Neural progenitor cell (in vitro differentiated cells): ENCODE measurements at regions not wholly inside any gene's neighbourhood (a gene's known extent, or its start where the extent isn't known, plus 50 kb on each side); places are given as distances from the start of the nearest gene placed in this dataset.

Experiments used
- DNase-seq: peaks from one replicate; pipeline ENCODE4 v3.0.0-alpha.2; 2016; ENCODE audit warnings: low spot score
- H2AFZ ChIP-seq: fragments of 200-600 bp; sonication (generic); replicated peaks from 2 replicates; pipeline ENCODE4 v1.6.1; 2016; ENCODE audit warnings: antibody characterized with exemption
- H3F3A ChIP-seq: fragments of 200-600 bp; sonication (generic); 2 replicates; pipeline ENCODE4 v1.6.1; 2016; ENCODE audit warnings: antibody characterized with exemption, low read depth
- H3K27ac ChIP-seq: fragments of 200-600 bp; sonication (generic); 2 replicates; pipeline ENCODE4 v1.5.1; 2016; ENCODE audit warnings: mild to moderate bottlenecking
- H3K27me3 ChIP-seq: fragments of 200-600 bp; sonication (generic); 2 replicates; pipeline ENCODE4 v1.6.1; 2016; ENCODE audit warnings: mild to moderate bottlenecking, moderate library complexity
- H3K36me3 ChIP-seq: fragments of 200-600 bp; sonication (generic); 2 replicates; pipeline ENCODE4 v1.5.1; 2016
- H3K4me1 ChIP-seq: fragments of 200-600 bp; sonication (generic); 2 replicates; pipeline ENCODE4 v1.6.1; 2016; ENCODE audit warnings: mixed run types
- H3K4me2 ChIP-seq: fragments of 200-600 bp; sonication (generic); 2 replicates; pipeline ENCODE4 v1.6.1; 2016
- H3K4me3 ChIP-seq: fragments of 200-600 bp; sonication (generic); 2 replicates; pipeline ENCODE4 v1.5.1; 2016
- H3K79me2 ChIP-seq: fragments of 200-600 bp; sonication (generic); 2 replicates; pipeline ENCODE4 v1.6.1; 2016; ENCODE audit warnings: low read depth
- H3K9ac ChIP-seq: fragments of 200-600 bp; sonication (generic); 2 replicates; pipeline ENCODE4 v1.6.1; 2016
- H3K9me3 ChIP-seq: fragments of 200-600 bp; sonication (generic); 2 replicates; pipeline ENCODE4 v1.5.1; 2016; ENCODE audit warnings: low read depth
- H4K20me1 ChIP-seq: fragments of 200-600 bp; sonication (generic); 2 replicates; pipeline ENCODE4 v1.6.1; 2016; ENCODE audit warnings: low read depth
- H3K27ac Mint-ChIP-seq: 3 replicates; pipeline ENCODE4 v1.8.0; 2021; ENCODE audit warnings: mixed read lengths
- H3K27me3 Mint-ChIP-seq: 2 replicates; pipeline ENCODE4 v1.8.0; 2022; ENCODE audit warnings: low read depth, mild to moderate bottlenecking, inconsistent platforms, moderate library complexity, mixed read lengths; ENCODE audit not compliant: insufficient read depth
- H3K36me3 Mint-ChIP-seq: 3 replicates; pipeline ENCODE4 v1.8.0; 2021; ENCODE audit warnings: mixed read lengths
- H3K4me1 Mint-ChIP-seq: 3 replicates; pipeline ENCODE4 v1.8.0; 2021; ENCODE audit warnings: mixed read lengths
- H3K4me3 Mint-ChIP-seq: 3 replicates; pipeline ENCODE4 v1.8.0; 2021; ENCODE audit warnings: mild to moderate bottlenecking, moderate library complexity, mixed read lengths
- H3K9me3 Mint-ChIP-seq: 3 replicates; pipeline ENCODE4 v1.8.0; 2020; ENCODE audit warnings: mixed read lengths
- CTCF ChIP-seq: fragments of 200-600 bp; sonication (generic); IDR thresholded peaks from 2 replicates; pipeline ENCODE4 v1.5.1; 2017; ENCODE audit warnings: antibody characterized with exemption, mild to moderate bottlenecking
- EZH2 ChIP-seq: fragments of 200-600 bp; sonication (generic); IDR thresholded peaks from 2 replicates; pipeline ENCODE4 v1.6.1; 2017; ENCODE audit warnings: antibody characterized with exemption, mild to moderate bottlenecking, moderate library complexity
- EZH2phosphoT487 ChIP-seq: fragments of 200-600 bp; sonication (generic); IDR thresholded peaks from 2 replicates; pipeline ENCODE4 v1.6.1; 2017; ENCODE audit warnings: antibody characterized with exemption

DNA sequence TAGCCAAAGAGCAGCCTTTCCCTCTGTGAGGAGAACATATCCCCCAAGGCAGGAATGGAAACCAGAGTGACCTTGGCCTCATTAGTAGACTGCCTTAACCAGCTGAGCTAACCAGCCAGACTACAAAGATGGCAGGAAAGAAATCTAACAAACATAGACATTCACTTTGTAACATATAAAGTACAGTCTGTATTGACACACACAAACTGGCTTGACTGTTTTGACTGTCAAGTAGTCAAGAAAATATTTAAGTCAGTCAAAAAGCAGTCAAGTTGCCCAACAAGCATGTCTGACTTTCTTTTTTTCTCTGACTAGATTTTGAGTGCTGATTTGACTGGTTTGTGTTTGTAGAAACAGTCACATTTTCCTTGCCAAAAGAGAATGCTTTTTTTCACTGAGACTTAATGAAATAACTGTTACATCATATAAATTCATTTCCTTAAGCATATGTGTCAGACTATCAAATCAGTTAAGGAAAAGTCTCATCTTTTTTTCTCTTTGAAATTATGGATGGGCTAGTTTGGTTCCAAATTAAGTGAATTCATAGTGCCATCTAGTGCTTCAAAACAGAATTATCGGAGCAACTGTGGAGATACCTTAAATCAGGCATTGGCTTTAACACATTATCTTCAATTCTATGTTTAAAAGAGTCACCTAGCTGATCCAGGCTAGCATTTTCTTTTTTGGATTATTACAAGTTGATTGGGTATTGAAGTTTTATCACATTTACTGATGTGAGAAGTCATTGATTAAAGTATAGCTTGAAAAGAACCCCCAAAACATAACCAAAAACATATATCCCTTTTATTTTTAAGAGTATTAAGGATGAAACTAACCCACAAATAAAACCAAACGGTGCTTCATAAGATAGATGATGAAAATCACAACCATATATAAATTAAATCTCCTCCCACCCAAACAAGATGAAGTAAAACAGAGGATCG, 75.0 kb downstream of the ATP6V1G3 start:
- H3K27ac Mint-ChIP-seq = no peak overlapping the region
- Histone ChIP-seq H3K79me2 (no peaks in the 10 kb centered on the region), H3K4me2 (no peak overlapping the region), H4K20me1 (no peaks in the 10 kb centered on the region), H3F3A (no peaks in the 10 kb centered on the region), H3K9me3 (no peaks in the 10 kb centered on the region), H3K4me3 (no peak overlapping the region), H3K4me1 (no peaks in the 10 kb centered on the region), H3K27me3 (no peaks in the 10 kb centered on the region), H3K36me3 (no peaks in the 10 kb centered on the region), H2AFZ (no peak overlapping the region), H3K27ac (no peak overlapping the region), H3K9ac (no peak overlapping the region)
- TF ChIP-seq EZH2phosphoT487 = no peak
- no peak for TF ChIP-seq EZH2
- TF ChIP-seq CTCF = peak; percentile 74
- no peaks in the 10 kb centered on the region for H3K36me3 Mint-ChIP-seq
- peaks cover 9% of the 10 kb centered on the region for H3K4me1 Mint-ChIP-seq
- H3K9me3 Mint-ChIP-seq = no peaks in the 10 kb centered on the region
- DNase-seq = peak; percentile 55
- H3K27me3 Mint-ChIP-seq = no peaks in the 10 kb centered on the region
- H3K4me3 Mint-ChIP-seq = no peak overlapping the region

DNA sequence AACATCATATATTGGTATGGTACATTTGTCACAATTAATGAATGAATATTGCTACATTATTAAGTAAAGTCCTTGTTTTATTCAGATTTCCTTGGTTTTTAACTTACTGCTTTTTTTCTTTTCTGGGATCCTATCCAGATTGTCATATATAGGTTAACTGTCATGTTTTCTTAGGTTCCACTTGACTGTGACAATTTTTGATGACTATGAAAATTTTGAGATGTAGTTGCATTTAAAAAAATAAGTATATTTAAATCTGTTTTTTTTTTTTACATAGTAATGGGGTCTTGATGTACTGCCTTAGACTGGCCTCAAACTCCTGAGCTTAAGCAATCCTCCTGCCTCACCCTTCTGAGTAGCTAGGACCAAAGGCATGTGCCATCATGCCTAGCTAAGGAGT, 76.8 kb downstream of the ATP6V1G3 start:
- H3K27ac ChIP-seq = no peak overlapping the region
- no peaks in the 10 kb centered on the region for H4K20me1 ChIP-seq
- no peak for DNase-seq
- H2AFZ ChIP-seq = no peak overlapping the region
- Mint-ChIP-seq H3K4me3 (no peak overlapping the region), H3K27me3 (peaks cover 2% of the 10 kb centered on the region), H3K36me3 (no peaks in the 10 kb centered on the region), H3K9me3 (no peaks in the 10 kb centered on the region), H3K27ac (no peak overlapping the region), H3K4me1 (peaks cover 9% of the 10 kb centered on the region)
- TF ChIP-seq CTCF (no peak), EZH2phosphoT487 (no peak), EZH2 (no peak)
- no peaks in the 10 kb centered on the region for H3K36me3 ChIP-seq
- H3K4me2 ChIP-seq = no peak overlapping the region
- no peaks in the 10 kb centered on the region for H3K4me1 ChIP-seq
- H3K9me3 ChIP-seq = no peaks in the 10 kb centered on the region
- no peak overlapping the region for H3K9ac ChIP-seq
- no peak overlapping the region for H3K4me3 ChIP-seq
- H3F3A ChIP-seq = no peaks in the 10 kb centered on the region
- no peaks in the 10 kb centered on the region for H3K27me3 ChIP-seq
- H3K79me2 ChIP-seq = no peaks in the 10 kb centered on the region

DNA sequence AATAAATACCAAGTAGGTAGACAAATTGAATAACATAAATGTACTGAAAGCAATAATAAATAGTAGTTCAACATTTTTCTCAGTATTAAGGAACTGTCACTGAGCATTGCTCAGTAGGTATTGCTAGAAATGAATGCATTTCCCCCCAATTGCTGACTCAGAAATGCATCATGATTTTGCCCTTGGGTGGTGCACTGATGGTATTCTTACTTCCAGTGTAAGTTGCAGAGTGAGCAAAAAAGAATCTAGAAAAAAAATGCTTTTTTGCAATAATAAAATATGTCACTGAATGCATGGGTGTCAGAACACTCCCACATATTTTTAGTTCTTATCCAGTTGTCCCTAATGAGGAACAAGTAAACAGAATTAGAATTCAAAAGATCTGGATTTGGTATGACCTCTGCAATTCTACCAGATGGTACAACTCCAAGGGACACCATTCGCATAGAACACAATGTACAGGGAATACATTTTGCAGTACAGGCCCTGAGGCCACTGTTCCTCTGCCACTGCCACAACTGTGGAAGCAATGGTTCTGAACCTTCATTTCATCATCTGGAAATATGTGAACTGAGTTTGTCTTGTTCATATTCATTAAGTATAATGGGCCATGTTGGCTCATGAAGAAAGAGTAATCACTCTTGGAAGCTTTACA, 78.0 kb downstream of the ATP6V1G3 start:
- Histone ChIP-seq H3K9me3 (no peaks in the 10 kb centered on the region), H3K9ac (no peak overlapping the region), H4K20me1 (no peaks in the 10 kb centered on the region), H3K4me1 (no peaks in the 10 kb centered on the region), H2AFZ (no peak overlapping the region), H3K36me3 (no peaks in the 10 kb centered on the region), H3F3A (no peaks in the 10 kb centered on the region), H3K27me3 (no peaks in the 10 kb centered on the region), H3K4me2 (no peak overlapping the region), H3K79me2 (no peaks in the 10 kb centered on the region), H3K27ac (no peak overlapping the region), H3K4me3 (no peak overlapping the region)
- TF ChIP-seq CTCF = no peak
- no peak for TF ChIP-seq EZH2phosphoT487
- no peak for TF ChIP-seq EZH2
- Mint-ChIP-seq H3K4me3 (no peak overlapping the region), H3K36me3 (no peaks in the 10 kb centered on the region), H3K27ac (no peak overlapping the region), H3K4me1 (peaks cover 7% of the 10 kb centered on the region), H3K27me3 (peaks cover 2% of the 10 kb centered on the region), H3K9me3 (no peaks in the 10 kb centered on the region)
- no peak for DNase-seq
